ENCODE measurements at regions not wholly inside any gene's neighbourhood (a gene's known extent, or its start where the extent isn't known, plus 50 kb on each side); places are given as distances from the start of the nearest gene placed in this dataset.

DNA sequence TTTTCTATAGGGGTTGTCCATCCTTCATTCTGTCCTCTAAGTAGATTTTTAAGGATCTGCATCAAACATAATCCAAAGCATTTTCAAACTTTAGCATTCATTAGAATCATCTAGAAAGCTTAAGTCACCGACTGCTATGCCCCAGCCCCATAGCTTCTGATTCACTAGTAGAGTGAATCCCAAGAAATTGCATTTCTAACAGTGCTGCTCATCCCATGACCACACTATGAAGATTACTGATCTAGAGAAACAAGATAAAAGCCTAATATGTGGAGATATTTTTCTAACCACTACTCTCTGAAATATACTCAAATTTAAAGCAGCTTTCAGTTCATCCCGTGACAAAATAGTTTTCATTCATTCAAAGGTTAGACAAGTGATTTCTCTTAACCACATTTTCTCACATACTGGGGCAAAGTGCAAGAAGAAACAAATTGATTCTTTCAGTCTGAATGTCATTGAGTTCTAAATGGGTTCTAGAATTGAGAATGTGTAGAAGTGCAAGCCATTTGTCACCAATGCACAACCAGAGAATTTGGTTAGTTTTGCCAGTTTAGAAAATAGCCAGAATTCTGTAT, 286.9 kb upstream of the CD180 start:
- no peaks in the 10 kb centered on the region for H3K79me2 ChIP-seq (ENCODE audit: insufficient read depth, low read length)

DNA sequence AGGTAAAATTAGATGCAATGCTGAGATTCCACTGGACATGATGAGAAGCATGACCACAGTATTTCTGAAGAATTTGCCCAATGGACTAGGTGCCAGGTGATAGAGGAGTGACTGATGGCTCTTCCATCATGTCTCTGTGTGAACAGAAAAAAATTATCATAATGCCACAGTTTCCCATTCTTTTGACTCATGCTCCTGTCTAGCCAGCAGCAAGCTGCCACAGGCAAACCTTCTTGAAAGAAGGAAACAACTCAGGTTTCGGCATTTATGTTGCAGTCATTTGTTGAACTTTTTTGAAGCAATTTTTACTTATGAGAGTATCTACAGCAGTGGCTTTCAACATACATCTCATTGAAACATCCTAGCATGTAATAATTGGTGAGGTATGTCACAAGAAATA, 284.8 kb upstream of the CD180 start:
- H3K27ac Mint-ChIP-seq (ENCODE audit: unreplicated experiment), result no peak overlapping the region
- no peak for FAIRE-seq
- Histone ChIP-seq H3K4me2 (ENCODE audit: low read length) (no peak overlapping the region), H3K27ac (ENCODE audit: low read depth, low read length) (no peak overlapping the region), H3K9ac (ENCODE audit: low read length) (no peak overlapping the region), H3K79me2 (ENCODE audit: insufficient read depth, low read length) (no peaks in the 10 kb centered on the region), H3K36me3 (ENCODE audit: insufficient read depth, low read length) (no peaks in the 10 kb centered on the region), H3K4me1 (ENCODE audit: insufficient read depth, low read length) (no peaks in the 10 kb centered on the region), H4K20me1 (ENCODE audit: insufficient read depth, low read length) (no peaks in the 10 kb centered on the region), H2AFZ (ENCODE audit: low read depth, low read length) (no peak overlapping the region), H3K27me3 (ENCODE audit: insufficient read depth, low read length) (no peaks in the 10 kb centered on the region), H3K9me3 (ENCODE audit: insufficient read depth, low read depth, low read length) (no peaks in the 10 kb centered on the region), H3K4me3 (ENCODE audit: insufficient read depth, low read depth, low read length) (no peak overlapping the region)
- H3K4me1 Mint-ChIP-seq (ENCODE audit: low read depth, unreplicated experiment), result no peaks in the 10 kb centered on the region
- no peaks in the 10 kb centered on the region for H3K36me3 Mint-ChIP-seq (ENCODE audit: low read depth, unreplicated experiment)
- TF ChIP-seq EZH2 (IDR thresholded peaks at IDR 0.05; ENCODE audit: insufficient read depth, low read length), result no peak
- TF ChIP-seq, protein P1, sequence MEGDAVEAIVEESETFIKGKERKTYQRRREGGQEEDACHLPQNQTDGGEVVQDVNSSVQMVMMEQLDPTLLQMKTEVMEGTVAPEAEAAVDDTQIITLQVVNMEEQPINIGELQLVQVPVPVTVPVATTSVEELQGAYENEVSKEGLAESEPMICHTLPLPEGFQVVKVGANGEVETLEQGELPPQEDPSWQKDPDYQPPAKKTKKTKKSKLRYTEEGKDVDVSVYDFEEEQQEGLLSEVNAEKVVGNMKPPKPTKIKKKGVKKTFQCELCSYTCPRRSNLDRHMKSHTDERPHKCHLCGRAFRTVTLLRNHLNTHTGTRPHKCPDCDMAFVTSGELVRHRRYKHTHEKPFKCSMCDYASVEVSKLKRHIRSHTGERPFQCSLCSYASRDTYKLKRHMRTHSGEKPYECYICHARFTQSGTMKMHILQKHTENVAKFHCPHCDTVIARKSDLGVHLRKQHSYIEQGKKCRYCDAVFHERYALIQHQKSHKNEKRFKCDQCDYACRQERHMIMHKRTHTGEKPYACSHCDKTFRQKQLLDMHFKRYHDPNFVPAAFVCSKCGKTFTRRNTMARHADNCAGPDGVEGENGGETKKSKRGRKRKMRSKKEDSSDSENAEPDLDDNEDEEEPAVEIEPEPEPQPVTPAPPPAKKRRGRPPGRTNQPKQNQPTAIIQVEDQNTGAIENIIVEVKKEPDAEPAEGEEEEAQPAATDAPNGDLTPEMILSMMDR (IDR thresholded peaks at IDR 0.05; ENCODE audit: insufficient read depth, low read depth, low read length), result no peak
- no peaks in the 10 kb centered on the region for H3K27me3 Mint-ChIP-seq (ENCODE audit: low read depth, unreplicated experiment)
- H3K9me3 Mint-ChIP-seq (ENCODE audit: unreplicated experiment), result no peaks in the 10 kb centered on the region
- no peak for DNase-seq (ENCODE audit: low read depth)
- no peak overlapping the region for H3K4me3 Mint-ChIP-seq (ENCODE audit: unreplicated experiment)

More for the DNA sequence above, 286.9 kb upstream of the CD180 start:
- no peaks in the 10 kb centered on the region for H3K36me3 Mint-ChIP-seq (ENCODE audit: low read depth, unreplicated experiment)
- Histone ChIP-seq H4K20me1 (ENCODE audit: insufficient read depth, low read length) (no peaks in the 10 kb centered on the region), H3K36me3 (ENCODE audit: insufficient read depth, low read length) (no peaks in the 10 kb centered on the region), H3K27me3 (ENCODE audit: insufficient read depth, low read length) (no peaks in the 10 kb centered on the region), H3K9ac (ENCODE audit: low read length) (no peak overlapping the region), H2AFZ (ENCODE audit: low read depth, low read length) (no peak overlapping the region), H3K9me3 (ENCODE audit: insufficient read depth, low read depth, low read length) (no peaks in the 10 kb centered on the region), H3K4me1 (ENCODE audit: insufficient read depth, low read length) (no peaks in the 10 kb centered on the region), H3K4me3 (ENCODE audit: insufficient read depth, low read depth, low read length) (no peak overlapping the region), H3K4me2 (ENCODE audit: low read length) (no peak overlapping the region), H3K27ac (ENCODE audit: low read depth, low read length) (no peak overlapping the region)
- no peaks in the 10 kb centered on the region for H3K4me1 Mint-ChIP-seq (ENCODE audit: low read depth, unreplicated experiment)
- no peak overlapping the region for H3K27ac Mint-ChIP-seq (ENCODE audit: unreplicated experiment)
- TF ChIP-seq EZH2 (IDR thresholded peaks at IDR 0.05; ENCODE audit: insufficient read depth, low read length), result no peak
- TF ChIP-seq, protein P1 (IDR thresholded peaks at IDR 0.05; ENCODE audit: insufficient read depth, low read depth, low read length), result no peak
- DNase-seq (ENCODE audit: low read depth), result peak; percentile 26
- FAIRE-seq, result no peak
- H3K9me3 Mint-ChIP-seq (ENCODE audit: unreplicated experiment), result no peaks in the 10 kb centered on the region
- H3K4me3 Mint-ChIP-seq (ENCODE audit: unreplicated experiment), result no peak overlapping the region
- H3K27me3 Mint-ChIP-seq (ENCODE audit: low read depth, unreplicated experiment), result no peaks in the 10 kb centered on the region

DNA sequence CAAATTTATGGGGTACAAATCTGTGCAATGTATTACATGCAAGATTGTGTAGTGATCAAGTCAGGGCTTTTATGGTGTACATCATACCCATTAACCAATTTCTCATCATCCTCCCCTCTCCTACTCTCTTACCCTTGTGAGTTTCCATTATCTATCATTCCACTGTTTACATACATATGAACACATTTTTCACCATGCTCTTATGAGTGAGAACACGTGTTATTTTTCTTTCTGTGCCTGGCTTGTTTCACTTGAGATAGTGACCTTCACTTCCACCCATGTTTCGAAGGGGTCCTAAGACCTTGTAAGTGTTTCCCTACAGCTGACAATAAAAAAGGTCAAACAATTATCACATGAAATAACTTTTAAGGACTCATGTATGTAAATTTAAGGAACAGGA, 281.7 kb upstream of the CD180 start:
- Histone ChIP-seq H3K4me2 (ENCODE audit: low read length) (no peak overlapping the region), H3K4me1 (ENCODE audit: insufficient read depth, low read length) (no peaks in the 10 kb centered on the region), H3K4me3 (ENCODE audit: insufficient read depth, low read depth, low read length) (no peak overlapping the region), H4K20me1 (ENCODE audit: insufficient read depth, low read length) (no peaks in the 10 kb centered on the region), H3K27ac (ENCODE audit: low read depth, low read length) (no peak overlapping the region), H2AFZ (ENCODE audit: low read depth, low read length) (no peak overlapping the region), H3K9ac (ENCODE audit: low read length) (no peak overlapping the region), H3K27me3 (ENCODE audit: insufficient read depth, low read length) (no peaks in the 10 kb centered on the region), H3K9me3 (ENCODE audit: insufficient read depth, low read depth, low read length) (no peaks in the 10 kb centered on the region), H3K36me3 (ENCODE audit: insufficient read depth, low read length) (no peaks in the 10 kb centered on the region), H3K79me2 (ENCODE audit: insufficient read depth, low read length) (no peaks in the 10 kb centered on the region)
- Mint-ChIP-seq H3K27ac (ENCODE audit: unreplicated experiment) (no peak overlapping the region), H3K27me3 (ENCODE audit: low read depth, unreplicated experiment) (no peaks in the 10 kb centered on the region), H3K4me3 (ENCODE audit: unreplicated experiment) (no peak overlapping the region), H3K36me3 (ENCODE audit: low read depth, unreplicated experiment) (no peaks in the 10 kb centered on the region), H3K9me3 (ENCODE audit: unreplicated experiment) (no peaks in the 10 kb centered on the region), H3K4me1 (ENCODE audit: low read depth, unreplicated experiment) (no peaks in the 10 kb centered on the region)
- FAIRE-seq (no peak), DNase-seq (ENCODE audit: low read depth) (no peak)
- TF ChIP-seq EZH2 (IDR thresholded peaks at IDR 0.05; ENCODE audit: insufficient read depth, low read length), result no peak
- TF ChIP-seq, protein P1 (IDR thresholded peaks at IDR 0.05; ENCODE audit: insufficient read depth, low read depth, low read length), result no peak

Measured in astrocyte (in vitro differentiated cells and primary cell).